ENCODE measurements at regions not wholly inside any gene's neighbourhood (a gene's known extent, or its start where the extent isn't known, plus 50 kb on each side); places are given as distances from the start of the nearest gene placed in this dataset.

- FAIRE-seq (no peak), DNase-seq (ENCODE audit: low read depth, low spot score) (no peak)
- ChIA-PET POLR2A (no interaction called here), CTCF (no interaction called here)
- Histone ChIP-seq H3K36me3 (ENCODE audit: control insufficient read depth in 2 of 2, extremely low read depth in 1 of 2, insufficient read depth in 2 of 2, low read length in 2 of 2) (no peaks in the 10 kb centered on the region), H3K27ac (ENCODE audit: insufficient read depth, low read depth, low read length) (no peak overlapping the region), H3K9me3 (replicated peaks; ENCODE audit: control insufficient read depth, insufficient read depth, low read length) (no peaks in the 10 kb centered on the region), H3K9ac (replicated peaks; ENCODE audit: extremely low read depth, insufficient read depth, low read length) (no peak overlapping the region), H3K79me2 (ENCODE audit: control insufficient read depth, insufficient read depth, low read length) (no peaks in the 10 kb centered on the region), H3K4me3 (replicated peaks in 1 of 3; ENCODE audit: insufficient read depth in 1 of 3, low read depth in 1 of 3, low read length in 3 of 3) (no peak overlapping the region), H3K9me1 (replicated peaks; ENCODE audit: control insufficient read depth, extremely low read depth, insufficient read depth, low read length) (no peaks in the 10 kb centered on the region), H3K27me3 (ENCODE audit: control insufficient read depth in 2 of 2, insufficient read depth in 2 of 2, low read length in 2 of 2) (no peaks in the 10 kb centered on the region), H2AFZ (ENCODE audit: low read depth, low read length) (no peak overlapping the region), H3K4me2 (ENCODE audit: insufficient read depth, low read length) (no peak overlapping the region), H3K4me1 (ENCODE audit: control insufficient read depth, extremely low read depth, insufficient read depth, low read length) (no peaks in the 10 kb centered on the region), H4K20me1 (replicated peaks; ENCODE audit: control insufficient read depth, extremely low read depth, insufficient read depth, low read length) (no peaks in the 10 kb centered on the region)
- intact Hi-C loops (cut with micrococcal nuclease) (no loop called here), dilution Hi-C loops (cut with MboI; ENCODE audit: extremely low pct_ligation_motif_present, low sequenced_read_pairs) (no loop called here)
- TF ChIP-seq GATA2 (IDR thresholded peaks at IDR 0.05; ENCODE audit: insufficient read depth, insufficient read length, low read depth, low read length) (no peak), MYC (IDR thresholded peaks at IDR 0.05; ENCODE audit: low read depth, low read length) (no peak), MAX (IDR thresholded peaks at IDR 0.05; ENCODE audit: insufficient read depth, insufficient read length) (no peak), FOS (IDR thresholded peaks at IDR 0.05; ENCODE audit: borderline replicate concordance, insufficient read depth, low read length) (no peak), JUN (IDR thresholded peaks at IDR 0.05; ENCODE audit: borderline replicate concordance, insufficient read depth, insufficient read length, low read depth) (no peak), EZH2 (IDR thresholded peaks at IDR 0.05; ENCODE audit: borderline replicate concordance, low read depth, low read length, severe bottlenecking) (no peak), POLR2AphosphoS5 (IDR thresholded peaks at IDR 0.05; ENCODE audit: insufficient read depth, low read depth, low read length) (no peak), CTCF (IDR thresholded peaks at IDR 0.05; ENCODE audit: extremely low read depth in 1 of 2, insufficient read depth in 1 of 2, low read depth in 1 of 2, low read length in 2 of 2) (no peak), POLR2A (IDR thresholded peaks at IDR 0.05; ENCODE audit: low read depth, low read length) (no peak)
- BruUV-seq (replicated peaks), result no TSS peak
Observed at GRCh38 chr13:65479692-65480091, 1750.4 kb downstream of the PCDH9 start.

All from endothelial cell of umbilical vein (primary cell).